Mucosa of descending colon (tissue), 3 donors: ENCODE measurements at regions not wholly inside any gene's neighbourhood (a gene's known extent, or its start where the extent isn't known, plus 50 kb on each side); places are given as distances from the start of the nearest gene placed in this dataset.

Experiments used
- ATAC-seq: fragments of 200-7000 bp; cut with Tn5 transposase; one replicate; pipeline ENCODE4 v1.9.1; 2020; ENCODE audit warnings: mild to moderate bottlenecking, moderate library complexity
- DNase-seq, 3 donors: peaks; one replicate each; pipeline ENCODE4 v3.0.0-alpha.2; 2020
- H3K36me3 ChIP-seq: fragments of 200-600 bp; one replicate; pipeline ENCODE4 v1.8.0; 2021; ENCODE audit warnings: low read depth, mild to moderate bottlenecking
- H3K4me1 ChIP-seq: fragments of 200-600 bp; one replicate; pipeline ENCODE4 v1.8.0; 2021; ENCODE audit warnings: low read depth, mild to moderate bottlenecking
- H3K4me3 ChIP-seq: fragments of 200-600 bp; one replicate; pipeline ENCODE4 v1.8.0; 2021; ENCODE audit warnings: mild to moderate bottlenecking
- H3K9me3 ChIP-seq: fragments of 200-600 bp; one replicate; pipeline ENCODE4 v1.8.0; 2021; ENCODE audit warnings: mild to moderate bottlenecking
- CTCF ChIP-seq: fragments of 200-600 bp; IDR thresholded peaks from one replicate; pipeline ENCODE4 v1.8.0; 2022; ENCODE audit warnings: antibody characterized with exemption, mild to moderate bottlenecking
- intact Hi-C, 2 donors: fragments of 100-400 bp; cut with DNase I in 1 of 2; cut with micrococcal nuclease in 1 of 2; formaldehyde crosslinking; loops; one replicate each; pipeline versions ENCODE4 v1.11.0 to v1.11.1; 2022; cut with DNase I, micrococcal nuclease
- donor health status: DM: no; HTN: no; CAD: no; lungs with moderate emphysema.
- donor health status: DM: no; HTN: no; CAD: no.
- donor health status: DM: no; HTN: yes; CAD: no.

GRCh38 chr7:20560325-20561180, 54.9 kb upstream of the ABCB5 start:
- intact Hi-C loops, result no loop called here
- H3K4me3 ChIP-seq, result no peak overlapping the region
- no peak for ATAC-seq

GRCh38 chr7:20561466-20561865, 54.0 kb upstream of the ABCB5 start:
- intact Hi-C loops, result no loop called here
- H3K9me3 ChIP-seq, result no peaks in the 10 kb centered on the region
- no peaks in the 10 kb centered on the region for H3K4me1 ChIP-seq
- DNase-seq (no peak), ATAC-seq (no peak)
- H3K4me3 ChIP-seq, result no peak overlapping the region
- TF ChIP-seq CTCF, result no peak
- H3K36me3 ChIP-seq, result no peaks in the 10 kb centered on the region

More at GRCh38 chr7:20560325-20561180, 54.9 kb upstream of the ABCB5 start:
- no peaks in the 10 kb centered on the region for H3K4me1 ChIP-seq
- no peaks in the 10 kb centered on the region for H3K36me3 ChIP-seq
- no peak for TF ChIP-seq CTCF
- peak in 1 of 3 donors; percentile 32 for DNase-seq
- H3K9me3 ChIP-seq, result no peaks in the 10 kb centered on the region

GRCh38 chr7:20561908-20562307, 53.6 kb upstream of the ABCB5 start:
- Histone ChIP-seq H3K4me1 (no peaks in the 10 kb centered on the region), H3K36me3 (no peaks in the 10 kb centered on the region), H3K9me3 (no peaks in the 10 kb centered on the region), H3K4me3 (no peak overlapping the region)
- intact Hi-C loops, result no loop called here
- ATAC-seq (no peak), DNase-seq (no peak)
- TF ChIP-seq CTCF, result no peak

- no peak for TF ChIP-seq CTCF
- Histone ChIP-seq H3K9me3 (no peaks in the 10 kb centered on the region), H3K4me1 (no peaks in the 10 kb centered on the region), H3K4me3 (no peak overlapping the region), H3K36me3 (no peaks in the 10 kb centered on the region)
- ATAC-seq (no peak), DNase-seq (no peak)
- intact Hi-C loops, result no loop called here
Observed at GRCh38 chr7:20562461-20562860, 53.0 kb upstream of the ABCB5 start.
